ENCODE measurements at regions not wholly inside any gene's neighbourhood (a gene's known extent, or its start where the extent isn't known, plus 50 kb on each side); places are given as distances from the start of the nearest gene placed in this dataset.

DNA sequence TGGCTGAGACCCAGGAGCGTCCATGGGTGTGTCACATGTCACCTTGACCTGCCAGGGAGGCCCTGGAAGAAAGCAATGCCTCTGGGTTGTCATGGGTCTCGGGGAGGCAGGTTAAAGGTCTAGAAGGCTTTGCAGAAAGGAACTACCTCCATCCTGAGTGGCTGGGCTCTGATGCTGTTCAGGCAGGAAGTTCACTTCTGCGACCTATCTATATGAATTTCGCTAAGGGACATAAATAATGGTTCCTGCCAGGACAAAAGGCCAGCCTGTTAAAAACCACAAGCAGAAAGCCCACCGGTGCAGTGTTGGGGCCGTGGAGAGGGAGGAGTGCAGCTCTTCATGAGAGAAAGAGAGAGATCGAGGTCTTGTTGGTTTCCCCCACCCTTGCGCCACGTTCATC, 182.9 kb downstream of the PTPN20 start:
- H3K27ac ChIP-seq, result no peak overlapping the region
- H3K4me3 ChIP-seq, result no peak overlapping the region
- 63 to 72% methylated on average over 9 of the region's 9 CpGs for WGBS, 2 donors
- DNase-seq, result no peak
- H3K9me3 ChIP-seq, result no peaks in the 10 kb centered on the region
- intact Hi-C loops (cut with DNase I; ENCODE audit: low total_unique reads), result no loop called here
- H3K36me3 ChIP-seq (ENCODE audit: low read depth, missing control alignments), result no peaks in the 10 kb centered on the region
- TF ChIP-seq, protein P1, sequence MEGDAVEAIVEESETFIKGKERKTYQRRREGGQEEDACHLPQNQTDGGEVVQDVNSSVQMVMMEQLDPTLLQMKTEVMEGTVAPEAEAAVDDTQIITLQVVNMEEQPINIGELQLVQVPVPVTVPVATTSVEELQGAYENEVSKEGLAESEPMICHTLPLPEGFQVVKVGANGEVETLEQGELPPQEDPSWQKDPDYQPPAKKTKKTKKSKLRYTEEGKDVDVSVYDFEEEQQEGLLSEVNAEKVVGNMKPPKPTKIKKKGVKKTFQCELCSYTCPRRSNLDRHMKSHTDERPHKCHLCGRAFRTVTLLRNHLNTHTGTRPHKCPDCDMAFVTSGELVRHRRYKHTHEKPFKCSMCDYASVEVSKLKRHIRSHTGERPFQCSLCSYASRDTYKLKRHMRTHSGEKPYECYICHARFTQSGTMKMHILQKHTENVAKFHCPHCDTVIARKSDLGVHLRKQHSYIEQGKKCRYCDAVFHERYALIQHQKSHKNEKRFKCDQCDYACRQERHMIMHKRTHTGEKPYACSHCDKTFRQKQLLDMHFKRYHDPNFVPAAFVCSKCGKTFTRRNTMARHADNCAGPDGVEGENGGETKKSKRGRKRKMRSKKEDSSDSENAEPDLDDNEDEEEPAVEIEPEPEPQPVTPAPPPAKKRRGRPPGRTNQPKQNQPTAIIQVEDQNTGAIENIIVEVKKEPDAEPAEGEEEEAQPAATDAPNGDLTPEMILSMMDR (IDR thresholded peaks at IDR 0.05), result no peak
- no peak for TF ChIP-seq POLR2A (IDR thresholded peaks at IDR 0.05)
- no peaks in the 10 kb centered on the region for H3K27me3 ChIP-seq
- no peaks in the 10 kb centered on the region for H3K4me1 ChIP-seq

DNA sequence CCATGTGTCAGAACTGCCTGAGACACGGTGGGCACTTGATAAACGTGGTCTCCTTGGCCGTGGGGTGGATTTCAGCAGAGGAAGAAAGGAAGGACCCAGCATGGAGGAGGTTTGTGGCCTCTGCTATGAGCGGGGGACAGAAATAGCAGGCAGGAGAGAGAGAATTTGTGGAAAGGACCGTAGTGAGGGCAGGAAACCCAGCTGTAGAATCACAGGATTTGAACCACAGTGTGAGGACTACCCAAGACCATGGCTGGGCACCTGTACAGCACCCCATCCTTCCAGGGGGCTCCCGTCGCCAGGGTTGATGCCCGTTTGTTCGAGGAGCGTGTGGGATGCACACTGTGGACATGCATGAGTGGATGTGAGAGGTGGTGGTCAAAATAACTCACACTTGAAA, 183.4 kb downstream of the PTPN20 start:
- no peaks in the 10 kb centered on the region for H3K4me1 ChIP-seq
- 67 to 83% methylated on average over 10 of the region's 10 CpGs for WGBS, 2 donors
- peak overlapping the region in 1 of 2 donors; percentile 35 for H3K4me3 ChIP-seq
- TF ChIP-seq POLR2A (IDR thresholded peaks at IDR 0.05), result no peak
- TF ChIP-seq, protein P1 (IDR thresholded peaks at IDR 0.05), result no peak
- H3K36me3 ChIP-seq (ENCODE audit: low read depth, missing control alignments), result no peaks in the 10 kb centered on the region
- no peak for DNase-seq
- intact Hi-C loops (cut with DNase I; ENCODE audit: low total_unique reads), result no loop called here
- H3K27ac ChIP-seq, result no peak overlapping the region
- H3K9me3 ChIP-seq, result no peaks in the 10 kb centered on the region
- H3K27me3 ChIP-seq, result no peaks in the 10 kb centered on the region

DNA sequence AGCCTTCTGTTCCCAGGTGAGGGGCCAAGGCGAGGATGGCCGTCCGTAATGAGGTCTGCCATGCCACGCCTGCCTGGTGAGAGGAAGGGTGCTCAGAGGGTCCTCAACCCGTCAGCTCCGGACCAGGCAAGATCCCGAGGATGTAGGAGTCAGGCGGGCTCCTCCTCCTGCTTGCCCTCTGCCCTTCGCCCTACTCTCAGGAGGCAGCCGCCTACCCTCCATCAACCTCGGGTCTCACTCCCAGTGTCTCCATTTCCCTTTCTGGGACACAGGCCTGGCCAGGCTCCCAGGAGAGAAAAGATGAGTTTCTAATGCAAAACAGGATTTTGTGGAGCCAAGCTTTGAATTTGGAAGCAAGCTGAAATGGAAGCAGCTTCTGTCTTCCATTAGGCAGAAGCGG, 184.0 kb downstream of the PTPN20 start:
- Histone ChIP-seq H3K9me3 (no peaks in the 10 kb centered on the region), H3K27me3 (no peaks in the 10 kb centered on the region), H3K4me1 (no peaks in the 10 kb centered on the region), H3K4me3 (peak overlapping the region in 1 of 2 donors; percentile 35), H3K36me3 (ENCODE audit: low read depth, missing control alignments) (no peaks in the 10 kb centered on the region), H3K27ac (no peak overlapping the region)
- DNase-seq, result no peak
- 50 to 71% methylated on average over 11 to 12 of the region's 12 CpGs for WGBS, 2 donors
- TF ChIP-seq POLR2A (IDR thresholded peaks at IDR 0.05), result no peak
- TF ChIP-seq, protein P1 (IDR thresholded peaks at IDR 0.05), result no peak
- intact Hi-C loops (cut with DNase I; ENCODE audit: low total_unique reads), result no loop called here

- TF ChIP-seq, protein P1 (IDR thresholded peaks at IDR 0.05), result no peak
- no peak for TF ChIP-seq POLR2A (IDR thresholded peaks at IDR 0.05)
- Histone ChIP-seq H3K27ac (no peak overlapping the region), H3K27me3 (no peaks in the 10 kb centered on the region), H3K4me1 (no peaks in the 10 kb centered on the region), H3K36me3 (ENCODE audit: low read depth, missing control alignments) (no peaks in the 10 kb centered on the region), H3K9me3 (no peaks in the 10 kb centered on the region), H3K4me3 (peak overlapping the region in 1 of 2 donors; percentile 7)
- DNase-seq, result peak; percentile 66
- intact Hi-C loops (cut with DNase I; ENCODE audit: low total_unique reads), result no loop called here
- WGBS, 2 donors, result 56 to 83% methylated on average over 17 of the region's 17 CpGs
Measured at GRCh38 chr10:47095848-47096612, 184.8 kb downstream of the PTPN20 start.

- H3K9me3 ChIP-seq, result no peaks in the 10 kb centered on the region
- intact Hi-C loops (cut with DNase I; ENCODE audit: low total_unique reads), result no loop called here
- no peak for TF ChIP-seq POLR2A (IDR thresholded peaks at IDR 0.05)
- TF ChIP-seq, protein P1 (IDR thresholded peaks at IDR 0.05), result no peak
- no peaks in the 10 kb centered on the region for H3K36me3 ChIP-seq (ENCODE audit: low read depth, missing control alignments)
- H3K4me1 ChIP-seq, result no peaks in the 10 kb centered on the region
- H3K27me3 ChIP-seq, result no peaks in the 10 kb centered on the region
- no peak for DNase-seq
- H3K27ac ChIP-seq, result no peak overlapping the region
- H3K4me3 ChIP-seq, result no peak overlapping the region
- WGBS, 2 donors, result 73 to 76% methylated on average over 3 of the region's 3 CpGs
Measured at GRCh38 chr10:47098238-47098637, 187.0 kb downstream of the PTPN20 start.
